ENCODE measurements at regions not wholly inside any gene's neighbourhood (a gene's known extent, or its start where the extent isn't known, plus 50 kb on each side); places are given as distances from the start of the nearest gene placed in this dataset.
"Not testable (repeated sequence)": the region's sequence is repeated elsewhere in the genome, so short reads cannot be mapped to it uniquely, and the experiment has no call there.

GRCh38 chr16:66050991-66051390 lies 315.5 kb upstream of the CDH5 start:
- no peak for DNase-seq (ENCODE audit: low read depth)

- no peak for DNase-seq (ENCODE audit: low read depth)
Measured at GRCh38 chr16:66049865-66050264, 316.6 kb upstream of the CDH5 start.

- DNase-seq (ENCODE audit: low read depth) = no peak
Measured at GRCh38 chr16:66045626-66046025, 320.9 kb upstream of the CDH5 start.

GRCh38 chr16:66044556-66044955 lies 321.9 kb upstream of the CDH5 start:
- no peak for DNase-seq (ENCODE audit: low read depth)

- no peak for DNase-seq (ENCODE audit: low read depth)
Measured at GRCh38 chr16:66044089-66044488, 322.4 kb upstream of the CDH5 start.

GRCh38 chr16:66043326-66043725 lies 323.2 kb upstream of the CDH5 start:
- DNase-seq (ENCODE audit: low read depth) = no peak

GRCh38 chr16:66042341-66042740 lies 324.1 kb upstream of the CDH5 start:
- DNase-seq (ENCODE audit: low read depth) = no peak

- no peak for DNase-seq (ENCODE audit: low read depth)
Measured at GRCh38 chr16:66041907-66042306, 324.6 kb upstream of the CDH5 start.

- no peak for DNase-seq (ENCODE audit: low read depth)
Measured at GRCh38 chr16:66039793-66040192, 326.7 kb upstream of the CDH5 start.

- no peak for DNase-seq (ENCODE audit: low read depth)
Measured at GRCh38 chr16:66036793-66037715, 329.4 kb upstream of the CDH5 start.

GRCh38 chr16:66036184-66036583 lies 330.3 kb upstream of the CDH5 start:
- DNase-seq (ENCODE audit: low read depth) = no peak

GRCh38 chr16:66035096-66035495 lies 331.4 kb upstream of the CDH5 start:
- DNase-seq (ENCODE audit: low read depth) = no peak

GRCh38 chr16:66032841-66033240 lies 333.6 kb upstream of the CDH5 start:
- DNase-seq (ENCODE audit: low read depth) = no peak

GRCh38 chr16:66030036-66030435 lies 336.5 kb upstream of the CDH5 start:
- DNase-seq (ENCODE audit: low read depth) = no peak

- no peak for DNase-seq (ENCODE audit: low read depth)
Measured at GRCh38 chr16:66028510-66029216, 337.8 kb upstream of the CDH5 start.

GRCh38 chr16:66026787-66027330 lies 339.6 kb upstream of the CDH5 start:
- DNase-seq (ENCODE audit: low read depth) = no peak

GRCh38 chr16:66026211-66026610 lies 340.3 kb upstream of the CDH5 start:
- DNase-seq (ENCODE audit: low read depth) = no peak

- DNase-seq (ENCODE audit: low read depth) = no peak
Measured at GRCh38 chr16:66025751-66026150, 340.7 kb upstream of the CDH5 start.

- DNase-seq (ENCODE audit: low read depth) = not testable (repeated sequence)
Measured at GRCh38 chr16:66024567-66024966, 341.9 kb upstream of the CDH5 start.

- no peak for DNase-seq (ENCODE audit: low read depth)
Measured at GRCh38 chr16:66023481-66023880, 343.0 kb upstream of the CDH5 start.

- DNase-seq (ENCODE audit: low read depth) = no peak
Measured at GRCh38 chr16:66020642-66021041, 345.8 kb upstream of the CDH5 start.

GRCh38 chr16:66020046-66020445 lies 346.4 kb upstream of the CDH5 start:
- DNase-seq (ENCODE audit: low read depth) = no peak

GRCh38 chr16:66019502-66019901 lies 347.0 kb upstream of the CDH5 start:
- not testable (repeated sequence) for DNase-seq (ENCODE audit: low read depth)
